Activated T-cell treated with anti-CD3 and anti-CD28 coated beads, Interleukin-2, amount 50 U/mL, for 24 hours (primary cell): ENCODE measurements at regions not wholly inside any gene's neighbourhood (a gene's known extent, or its start where the extent isn't known, plus 50 kb on each side); places are given as distances from the start of the nearest gene placed in this dataset.

Experiments
- DNase-seq: peaks from one replicate; pipeline ENCODE4 v3.0.0-alpha.2; 2020
- H3K27ac Mint-ChIP-seq: 2 replicates; pipeline ENCODE4 v1.8.0; 2020; ENCODE audit warnings: mild to moderate bottlenecking, mixed read lengths
- H3K27me3 Mint-ChIP-seq: 2 replicates; pipeline ENCODE4 v1.8.0; 2020; ENCODE audit warnings: mixed read lengths
- H3K36me3 Mint-ChIP-seq: 2 replicates; pipeline ENCODE4 v1.8.0; 2020; ENCODE audit warnings: low read depth, mixed read lengths
- H3K4me1 Mint-ChIP-seq: 2 replicates; pipeline ENCODE4 v1.8.0; 2020; ENCODE audit warnings: low read depth, mixed read lengths
- H3K4me3 Mint-ChIP-seq: 2 replicates; pipeline ENCODE4 v1.8.0; 2020; ENCODE audit warnings: mild to moderate bottlenecking, moderate library complexity, mixed read lengths
- H3K9me3 Mint-ChIP-seq: 2 replicates; pipeline ENCODE4 v1.8.0; 2020; ENCODE audit warnings: mixed read lengths

DNA sequence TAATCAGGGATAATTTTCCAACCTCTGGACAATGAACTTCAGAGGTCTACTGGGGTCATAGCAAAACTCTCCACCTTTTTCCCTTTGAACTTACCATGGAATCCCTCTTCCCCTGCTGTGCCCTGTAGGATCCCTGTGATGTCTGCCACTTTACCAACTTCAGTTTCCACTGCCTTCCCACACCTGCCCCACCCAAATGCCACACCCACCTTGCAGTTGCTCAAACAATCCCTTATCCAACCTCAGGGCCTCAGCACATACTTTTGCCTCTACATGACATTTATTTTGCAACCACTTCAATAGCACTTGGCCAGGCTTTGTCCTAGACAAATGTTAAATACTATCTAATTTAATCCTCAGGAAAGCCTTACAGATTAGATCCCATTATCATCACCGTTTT, 463.7 kb upstream of the WWC1 start:
- H3K4me1 Mint-ChIP-seq = no peaks in the 10 kb centered on the region
- H3K4me3 Mint-ChIP-seq = no peak overlapping the region
- H3K27ac Mint-ChIP-seq = no peak overlapping the region
- no peaks in the 10 kb centered on the region for H3K9me3 Mint-ChIP-seq
- H3K27me3 Mint-ChIP-seq = peaks cover 5% of the 10 kb centered on the region
- no peaks in the 10 kb centered on the region for H3K36me3 Mint-ChIP-seq
- DNase-seq = no peak

DNA sequence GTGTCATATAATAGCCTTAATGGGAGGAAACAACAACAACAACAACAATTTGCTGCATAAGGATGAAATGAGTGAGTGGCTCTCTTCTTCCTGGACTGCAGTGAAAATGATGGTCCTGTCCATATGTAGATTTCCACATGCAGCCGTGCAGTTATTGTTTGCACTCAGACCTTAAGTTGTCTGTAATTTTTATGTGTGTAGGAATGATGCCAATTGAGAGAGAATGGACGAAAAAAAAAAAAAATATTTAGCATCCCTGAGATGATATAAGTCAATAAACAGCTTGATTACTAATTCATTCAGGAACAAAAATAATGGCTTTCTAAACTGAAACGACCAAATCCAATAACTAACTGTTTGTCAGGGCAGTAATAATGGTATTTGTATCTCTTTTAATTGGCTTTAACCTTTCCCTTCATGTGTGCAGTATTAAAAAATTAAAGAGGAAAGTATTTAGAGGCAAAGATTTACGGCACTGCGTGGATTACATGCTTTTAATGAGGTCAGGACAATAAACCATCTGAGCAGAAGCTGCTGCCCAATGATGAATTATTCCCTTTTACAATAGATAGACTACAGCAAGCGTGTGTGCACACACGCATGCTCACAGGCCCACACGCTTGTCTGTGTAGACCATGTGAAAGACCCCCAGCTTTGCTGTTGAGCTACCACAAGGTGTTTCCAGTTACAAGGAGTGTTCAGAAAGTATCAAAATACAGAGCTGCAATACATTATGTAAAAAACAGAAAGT, 459.5 kb upstream of the WWC1 start:
- DNase-seq = no peak
- Mint-ChIP-seq H3K36me3 (no peaks in the 10 kb centered on the region), H3K27ac (no peak overlapping the region), H3K27me3 (peaks cover 3% of the 10 kb centered on the region), H3K9me3 (no peaks in the 10 kb centered on the region), H3K4me1 (no peaks in the 10 kb centered on the region), H3K4me3 (no peak overlapping the region)

DNA sequence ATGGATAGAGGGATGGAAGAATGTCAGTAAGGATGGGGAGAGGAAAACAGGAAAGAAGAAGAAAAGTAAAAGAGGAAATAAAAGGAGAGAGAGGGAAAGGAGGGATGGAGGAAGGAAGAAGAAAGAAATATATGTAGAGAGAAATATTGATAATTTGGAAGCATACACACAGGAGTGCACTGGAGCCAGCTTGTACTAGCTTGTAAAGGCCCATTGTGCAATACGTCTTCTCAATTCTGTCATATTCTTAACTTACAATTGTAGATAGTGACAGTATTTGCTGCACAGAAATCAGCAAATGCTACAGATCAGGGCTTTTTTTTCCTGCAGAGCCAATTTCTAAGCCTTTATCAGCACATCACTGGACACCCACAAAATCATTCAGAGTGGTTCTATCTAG, 458.8 kb upstream of the WWC1 start:
- no peaks in the 10 kb centered on the region for H3K9me3 Mint-ChIP-seq
- H3K36me3 Mint-ChIP-seq = no peaks in the 10 kb centered on the region
- H3K4me1 Mint-ChIP-seq = no peaks in the 10 kb centered on the region
- DNase-seq = no peak
- peaks cover 3% of the 10 kb centered on the region for H3K27me3 Mint-ChIP-seq
- H3K27ac Mint-ChIP-seq = no peak overlapping the region
- no peak overlapping the region for H3K4me3 Mint-ChIP-seq

DNA sequence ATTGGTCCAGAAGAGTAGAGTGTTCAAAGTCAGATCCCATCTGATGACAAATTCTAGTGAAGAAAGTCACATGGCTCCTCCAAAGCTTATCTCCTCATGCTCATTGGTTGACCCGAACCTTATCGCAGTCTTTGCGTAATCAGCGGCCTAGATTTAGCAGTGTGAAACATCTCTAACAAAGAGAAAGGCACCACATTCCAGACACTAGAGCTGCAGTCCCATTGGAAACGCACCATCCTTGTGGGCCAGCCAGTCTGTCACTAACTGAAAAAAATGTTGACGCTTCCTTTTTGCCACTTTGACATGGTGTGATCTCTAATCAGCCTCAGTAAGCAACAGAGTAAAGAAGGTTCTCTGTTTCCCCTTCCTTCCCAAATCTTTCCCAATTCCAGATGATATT, 458.0 kb upstream of the WWC1 start:
- no peaks in the 10 kb centered on the region for H3K36me3 Mint-ChIP-seq
- H3K27me3 Mint-ChIP-seq = no peaks in the 10 kb centered on the region
- H3K4me1 Mint-ChIP-seq = no peaks in the 10 kb centered on the region
- no peak overlapping the region for H3K27ac Mint-ChIP-seq
- no peaks in the 10 kb centered on the region for H3K9me3 Mint-ChIP-seq
- DNase-seq = no peak
- H3K4me3 Mint-ChIP-seq = no peak overlapping the region

DNA sequence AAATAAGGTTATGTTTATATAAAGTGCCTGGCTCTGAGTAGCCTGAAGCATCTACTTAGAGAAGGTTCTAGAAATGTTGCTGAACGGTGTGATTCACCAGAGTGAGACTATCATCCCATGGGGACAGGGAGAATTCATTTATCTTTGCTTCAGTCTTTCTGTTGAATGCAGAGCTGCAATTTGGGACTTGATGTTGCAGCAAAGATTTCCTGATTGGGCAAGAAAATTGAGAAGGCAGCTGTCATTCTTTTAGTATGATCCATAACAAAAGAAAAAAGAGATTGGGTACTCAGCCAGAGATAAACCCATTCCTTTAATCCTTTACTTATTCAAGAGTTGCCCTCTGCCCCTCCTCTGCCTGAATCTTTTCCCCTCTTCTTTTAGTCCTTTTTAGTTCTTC, 456.3 kb upstream of the WWC1 start:
- DNase-seq = no peak
- H3K4me1 Mint-ChIP-seq = no peaks in the 10 kb centered on the region
- H3K9me3 Mint-ChIP-seq = no peaks in the 10 kb centered on the region
- H3K4me3 Mint-ChIP-seq = no peak overlapping the region
- no peaks in the 10 kb centered on the region for H3K27me3 Mint-ChIP-seq
- H3K27ac Mint-ChIP-seq = no peak overlapping the region
- H3K36me3 Mint-ChIP-seq = no peaks in the 10 kb centered on the region

DNA sequence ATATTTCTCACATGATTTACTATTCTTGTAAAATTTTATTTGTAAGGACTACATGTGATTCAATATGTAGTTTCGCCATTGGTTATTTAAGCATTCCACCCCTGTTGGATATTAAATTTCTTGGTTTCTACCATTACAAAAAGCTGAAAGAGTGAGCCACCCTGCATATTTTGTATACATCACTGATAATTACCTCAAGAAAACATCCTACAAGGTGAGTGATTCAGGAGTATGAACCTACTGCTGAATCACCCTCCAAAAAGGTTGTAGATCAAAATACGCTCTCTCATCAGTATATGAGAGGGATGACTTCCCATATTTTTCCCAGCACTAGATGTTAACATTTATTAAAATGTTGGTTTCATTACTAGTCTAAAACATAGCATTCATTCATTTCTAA, 454.3 kb upstream of the WWC1 start:
- Mint-ChIP-seq H3K4me1 (no peaks in the 10 kb centered on the region), H3K27ac (no peak overlapping the region), H3K4me3 (no peak overlapping the region), H3K36me3 (no peaks in the 10 kb centered on the region), H3K9me3 (no peaks in the 10 kb centered on the region), H3K27me3 (no peaks in the 10 kb centered on the region)
- DNase-seq = no peak

DNA sequence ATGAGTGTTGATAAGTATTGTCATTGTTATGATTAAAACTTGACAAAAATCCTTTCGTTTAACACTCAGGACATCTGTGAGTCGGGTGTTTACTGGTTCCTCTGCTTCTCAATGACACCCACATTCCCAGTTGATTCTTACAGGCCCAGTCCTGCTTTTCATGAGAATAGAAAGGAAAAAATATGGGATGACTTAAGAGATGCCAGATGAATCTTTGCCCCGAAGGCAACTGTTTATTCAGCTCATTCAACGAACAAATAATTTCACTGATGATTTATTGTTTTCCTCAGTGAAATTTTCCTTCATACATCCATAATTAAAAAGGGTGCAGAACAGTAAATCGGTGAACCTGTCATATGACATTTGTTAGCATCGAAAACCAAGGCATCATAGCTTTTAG, 452.4 kb upstream of the WWC1 start:
- no peak overlapping the region for H3K4me3 Mint-ChIP-seq
- no peak for DNase-seq
- H3K27ac Mint-ChIP-seq = no peak overlapping the region
- H3K9me3 Mint-ChIP-seq = no peaks in the 10 kb centered on the region
- no peaks in the 10 kb centered on the region for H3K36me3 Mint-ChIP-seq
- no peaks in the 10 kb centered on the region for H3K27me3 Mint-ChIP-seq
- no peaks in the 10 kb centered on the region for H3K4me1 Mint-ChIP-seq

DNA sequence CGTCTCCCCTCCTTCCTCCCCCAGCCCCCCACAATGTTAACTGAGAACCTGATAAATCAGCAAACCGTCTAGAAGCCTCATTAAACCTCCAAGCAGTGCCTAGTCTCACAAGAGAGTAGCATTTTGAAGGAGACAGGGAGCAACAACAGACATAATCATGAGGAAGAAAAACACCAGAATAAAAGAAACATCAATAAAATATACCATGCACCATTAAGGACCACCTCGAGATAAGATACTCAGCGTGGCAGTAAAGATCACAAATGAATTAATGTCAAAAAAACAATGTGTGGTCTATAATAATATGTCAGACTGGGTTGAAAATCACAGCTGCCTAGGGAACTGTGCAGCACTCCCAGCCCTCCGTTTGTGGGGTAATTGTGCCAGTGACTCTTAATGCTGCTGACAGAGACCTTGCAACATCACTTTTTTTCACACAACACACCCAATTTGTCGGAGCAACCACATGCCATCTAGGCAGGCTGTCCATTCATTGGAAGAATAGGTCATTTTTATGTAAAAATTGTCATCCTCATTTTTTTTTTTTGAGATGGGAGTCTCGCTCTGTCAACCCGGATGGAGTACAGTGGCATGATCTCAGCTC, 450.8 kb upstream of the WWC1 start:
- no peak for DNase-seq
- no peaks in the 10 kb centered on the region for H3K27me3 Mint-ChIP-seq
- H3K36me3 Mint-ChIP-seq = no peaks in the 10 kb centered on the region

DNA sequence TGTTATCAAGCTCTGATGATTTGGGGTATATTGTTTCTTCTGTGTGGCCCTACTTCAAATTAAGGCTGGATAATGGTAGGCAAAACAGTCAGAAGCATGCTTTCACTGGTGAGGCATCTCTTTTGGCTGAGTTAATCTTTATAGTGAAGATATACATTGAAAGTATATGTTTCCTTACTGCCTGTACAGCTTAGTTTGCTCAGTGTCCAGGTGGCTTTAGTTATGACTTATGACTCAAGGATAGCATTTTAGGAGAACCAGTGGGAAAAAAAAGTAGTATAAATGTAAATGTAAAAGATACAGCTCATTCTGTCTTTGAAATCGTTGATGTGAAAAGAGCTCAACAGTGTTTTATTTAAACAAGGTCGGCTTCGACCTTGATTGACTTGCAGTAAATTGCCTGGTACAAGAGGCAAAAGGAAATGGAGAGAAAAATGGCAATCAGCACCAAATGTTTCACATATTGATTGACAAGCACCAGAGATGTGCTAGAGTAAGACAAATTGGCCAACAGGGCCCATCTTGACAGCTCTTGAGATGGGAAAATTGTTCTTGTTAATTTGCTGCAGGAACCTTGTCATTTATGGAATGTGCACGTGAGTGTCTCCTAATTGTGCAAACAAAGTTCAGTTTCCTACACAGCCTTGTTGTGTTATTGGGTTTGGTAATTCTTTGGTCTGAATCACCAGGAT, 447.4 kb upstream of the WWC1 start:
- DNase-seq = no peak
- no peaks in the 10 kb centered on the region for H3K4me1 Mint-ChIP-seq
- H3K27ac Mint-ChIP-seq = no peak overlapping the region
- no peaks in the 10 kb centered on the region for H3K9me3 Mint-ChIP-seq
- no peaks in the 10 kb centered on the region for H3K27me3 Mint-ChIP-seq
- H3K36me3 Mint-ChIP-seq = no peaks in the 10 kb centered on the region
- no peak overlapping the region for H3K4me3 Mint-ChIP-seq

More for the DNA sequence above, 450.8 kb upstream of the WWC1 start:
- Mint-ChIP-seq H3K9me3 (no peaks in the 10 kb centered on the region), H3K27ac (no peak overlapping the region), H3K4me1 (no peaks in the 10 kb centered on the region), H3K4me3 (no peak overlapping the region)

DNA sequence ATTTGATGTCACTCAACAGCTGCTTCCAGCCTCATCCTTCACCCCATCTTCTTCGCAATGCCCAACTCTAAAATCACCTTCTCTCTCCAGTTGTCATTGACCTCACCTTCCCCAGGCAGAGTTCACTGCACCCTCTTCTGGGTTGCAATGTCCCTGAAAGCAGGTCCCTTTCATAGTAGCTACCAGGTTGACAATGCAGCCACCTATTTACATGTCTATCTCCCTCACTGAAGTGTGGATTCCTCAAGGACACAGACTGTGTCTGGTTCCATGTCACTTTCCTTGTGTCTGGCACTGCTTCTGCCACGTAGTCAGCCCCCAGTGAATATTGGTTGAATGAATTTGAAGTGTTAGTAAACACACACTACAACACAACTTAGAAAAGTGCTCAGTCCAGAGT, 445.5 kb upstream of the WWC1 start:
- Mint-ChIP-seq H3K27ac (no peak overlapping the region), H3K36me3 (no peaks in the 10 kb centered on the region), H3K4me3 (no peak overlapping the region), H3K27me3 (no peaks in the 10 kb centered on the region), H3K4me1 (no peaks in the 10 kb centered on the region), H3K9me3 (no peaks in the 10 kb centered on the region)
- DNase-seq = no peak

DNA sequence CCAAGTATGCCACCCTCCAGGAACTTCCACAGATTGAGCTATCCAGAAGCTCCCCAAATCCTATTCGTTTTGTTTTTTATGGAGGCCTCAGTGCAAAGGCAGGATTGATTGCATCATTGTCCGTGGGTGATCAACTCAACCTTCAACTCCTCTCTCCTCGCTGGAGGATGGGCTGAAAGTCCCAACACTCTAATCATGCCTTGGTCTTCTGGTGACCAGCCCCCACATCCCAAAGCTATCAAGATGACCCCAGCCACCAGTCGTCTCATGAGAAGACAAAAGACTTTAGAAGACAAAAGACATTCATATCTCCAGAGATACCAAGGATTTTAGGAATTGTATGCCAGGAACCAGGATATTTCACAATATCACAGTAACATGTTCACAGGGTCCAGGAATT, 441.6 kb upstream of the WWC1 start:
- Mint-ChIP-seq H3K9me3 (peaks cover 2% of the 10 kb centered on the region), H3K27ac (no peak overlapping the region)

DNA sequence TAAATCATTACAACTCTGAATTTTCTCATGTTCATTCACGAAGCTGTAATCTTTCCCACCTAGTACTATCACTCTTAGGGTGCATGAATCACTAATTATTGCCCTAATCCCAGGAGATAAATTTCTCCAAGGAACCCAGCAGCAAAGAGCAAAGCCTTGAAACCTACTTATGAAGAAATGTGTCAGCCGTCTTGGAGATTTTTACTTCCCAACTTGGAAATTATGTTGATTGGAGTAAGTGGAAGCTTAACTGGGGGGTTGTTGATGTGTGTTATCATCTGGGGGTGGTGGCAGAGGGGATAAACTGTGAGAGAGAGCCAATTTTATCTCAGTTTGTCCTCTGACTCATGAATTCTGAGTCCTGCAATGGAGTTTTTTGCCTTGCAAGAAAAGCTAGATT, 440.5 kb upstream of the WWC1 start:
- no peaks in the 10 kb centered on the region for H3K4me1 Mint-ChIP-seq
- H3K36me3 Mint-ChIP-seq = no peaks in the 10 kb centered on the region
- H3K9me3 Mint-ChIP-seq = peaks cover 2% of the 10 kb centered on the region
- no peaks in the 10 kb centered on the region for H3K27me3 Mint-ChIP-seq
- H3K4me3 Mint-ChIP-seq = no peak overlapping the region
- DNase-seq = no peak
- no peak overlapping the region for H3K27ac Mint-ChIP-seq

More for the DNA sequence above, 441.6 kb upstream of the WWC1 start:
- Mint-ChIP-seq H3K4me3 (no peak overlapping the region), H3K36me3 (no peaks in the 10 kb centered on the region), H3K4me1 (no peaks in the 10 kb centered on the region), H3K27me3 (no peaks in the 10 kb centered on the region)
- no peak for DNase-seq

DNA sequence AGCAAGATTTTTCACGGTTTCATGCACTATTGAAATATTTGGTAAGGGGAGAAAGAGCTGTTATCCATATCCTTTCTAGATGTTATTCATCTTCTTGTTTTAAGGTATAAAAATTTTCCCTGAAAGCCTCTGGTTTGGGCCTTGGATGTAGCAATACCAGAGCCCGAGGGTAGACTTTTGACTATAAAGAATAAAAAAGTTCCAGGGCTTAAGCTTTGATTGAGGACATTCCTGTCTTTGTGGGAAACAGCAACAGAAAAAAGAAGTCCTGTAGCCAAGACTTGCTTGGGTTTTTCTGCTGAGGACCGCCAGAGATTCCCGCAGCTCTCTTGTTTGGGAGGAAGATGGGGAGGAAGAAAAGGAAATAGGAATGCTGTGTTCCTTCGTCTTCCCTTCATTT, 440.0 kb upstream of the WWC1 start:
- no peaks in the 10 kb centered on the region for H3K27me3 Mint-ChIP-seq
- no peaks in the 10 kb centered on the region for H3K36me3 Mint-ChIP-seq
- no peak for DNase-seq
- H3K4me3 Mint-ChIP-seq = no peak overlapping the region
- no peak overlapping the region for H3K27ac Mint-ChIP-seq
- peaks cover 2% of the 10 kb centered on the region for H3K9me3 Mint-ChIP-seq
- H3K4me1 Mint-ChIP-seq = no peaks in the 10 kb centered on the region

DNA sequence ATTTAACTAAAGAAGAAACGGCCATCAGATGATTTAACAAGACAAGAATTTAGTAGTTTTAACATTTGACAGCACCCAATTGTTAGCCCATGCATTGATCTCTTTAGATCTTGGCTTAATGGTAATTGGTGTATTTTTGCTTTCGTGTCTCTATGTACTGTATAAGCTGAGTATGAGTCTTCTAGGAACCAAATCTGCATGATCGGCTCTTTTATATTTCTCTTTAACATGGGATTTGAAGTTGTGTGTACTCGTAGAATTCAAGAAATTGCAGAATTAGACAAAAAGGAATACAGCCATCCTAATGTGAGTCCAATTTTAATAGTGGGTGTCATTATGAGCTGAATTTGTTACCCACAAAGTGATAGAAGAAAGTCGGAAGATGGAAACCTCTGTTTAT, 438.9 kb upstream of the WWC1 start:
- Mint-ChIP-seq H3K9me3 (peaks cover 2% of the 10 kb centered on the region), H3K4me1 (no peaks in the 10 kb centered on the region), H3K4me3 (no peak overlapping the region)

DNA sequence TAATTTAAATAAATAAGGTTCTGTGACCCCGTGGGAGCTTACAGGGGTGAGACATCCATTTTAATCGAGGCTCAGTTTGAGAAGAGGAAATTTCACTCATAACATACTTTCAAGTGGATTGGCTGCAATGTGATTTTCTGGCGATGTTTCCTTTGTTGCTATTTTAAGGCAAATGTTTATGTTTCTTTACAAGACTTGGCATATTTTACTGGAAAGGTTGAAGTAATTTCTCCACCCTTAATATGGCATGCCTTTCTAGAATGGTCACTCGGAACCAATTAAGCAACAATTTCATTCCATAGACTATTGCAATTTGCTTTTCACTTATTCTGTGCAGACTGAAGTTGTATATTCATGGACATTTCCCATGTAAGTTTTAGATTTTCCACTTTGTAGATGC, 438.0 kb upstream of the WWC1 start:
- H3K9me3 Mint-ChIP-seq = peaks cover 3% of the 10 kb centered on the region
- H3K36me3 Mint-ChIP-seq = no peaks in the 10 kb centered on the region
- no peak for DNase-seq
- H3K4me3 Mint-ChIP-seq = no peak overlapping the region
- H3K27me3 Mint-ChIP-seq = no peaks in the 10 kb centered on the region
- H3K4me1 Mint-ChIP-seq = no peaks in the 10 kb centered on the region
- H3K27ac Mint-ChIP-seq = no peak overlapping the region

More for the DNA sequence above, 438.9 kb upstream of the WWC1 start:
- Mint-ChIP-seq H3K27ac (no peak overlapping the region), H3K36me3 (no peaks in the 10 kb centered on the region), H3K27me3 (no peaks in the 10 kb centered on the region)
- DNase-seq = no peak
